ENCODE measurements at regions not wholly inside any gene's neighbourhood (a gene's known extent, or its start where the extent isn't known, plus 50 kb on each side); places are given as distances from the start of the nearest gene placed in this dataset.
"Not testable (repeated sequence)": the region's sequence is repeated elsewhere in the genome, so short reads cannot be mapped to it uniquely, and the experiment has no call there.

DNA sequence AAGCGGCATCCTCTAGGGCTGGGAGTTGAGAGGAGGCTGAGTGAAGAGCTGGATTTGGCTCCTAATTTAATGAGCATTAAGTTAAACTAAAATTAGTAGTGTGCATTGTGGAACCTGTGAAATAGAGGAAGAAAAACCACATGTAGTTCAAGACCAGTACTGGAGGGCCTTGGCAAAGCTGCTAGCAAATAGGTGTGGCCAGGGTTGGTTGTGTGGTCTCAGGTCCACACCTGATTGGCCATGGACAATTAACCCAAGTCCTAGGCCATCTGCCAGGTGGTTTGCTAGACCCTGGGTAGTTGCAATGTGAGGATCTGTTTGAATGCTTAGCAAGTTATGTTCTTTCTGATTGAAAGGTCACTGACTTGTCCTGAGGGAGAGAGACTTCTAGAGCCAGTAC is 275.5 kb downstream of the PDCD6IP start:
- intact Hi-C loops (cut with micrococcal nuclease): no loop called here
- no peaks in the 10 kb centered on the region for H3K4me1 Mint-ChIP-seq (ENCODE audit: insufficient read depth, unreplicated experiment)
- no TSS peak for BruUV-seq (replicated peaks)
- TF ChIP-seq, protein P1, sequence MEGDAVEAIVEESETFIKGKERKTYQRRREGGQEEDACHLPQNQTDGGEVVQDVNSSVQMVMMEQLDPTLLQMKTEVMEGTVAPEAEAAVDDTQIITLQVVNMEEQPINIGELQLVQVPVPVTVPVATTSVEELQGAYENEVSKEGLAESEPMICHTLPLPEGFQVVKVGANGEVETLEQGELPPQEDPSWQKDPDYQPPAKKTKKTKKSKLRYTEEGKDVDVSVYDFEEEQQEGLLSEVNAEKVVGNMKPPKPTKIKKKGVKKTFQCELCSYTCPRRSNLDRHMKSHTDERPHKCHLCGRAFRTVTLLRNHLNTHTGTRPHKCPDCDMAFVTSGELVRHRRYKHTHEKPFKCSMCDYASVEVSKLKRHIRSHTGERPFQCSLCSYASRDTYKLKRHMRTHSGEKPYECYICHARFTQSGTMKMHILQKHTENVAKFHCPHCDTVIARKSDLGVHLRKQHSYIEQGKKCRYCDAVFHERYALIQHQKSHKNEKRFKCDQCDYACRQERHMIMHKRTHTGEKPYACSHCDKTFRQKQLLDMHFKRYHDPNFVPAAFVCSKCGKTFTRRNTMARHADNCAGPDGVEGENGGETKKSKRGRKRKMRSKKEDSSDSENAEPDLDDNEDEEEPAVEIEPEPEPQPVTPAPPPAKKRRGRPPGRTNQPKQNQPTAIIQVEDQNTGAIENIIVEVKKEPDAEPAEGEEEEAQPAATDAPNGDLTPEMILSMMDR (IDR thresholded peaks at IDR 0.05; ENCODE audit: unreplicated experiment): no peak
- no peaks in the 10 kb centered on the region for H3K9me3 Mint-ChIP-seq (ENCODE audit: unreplicated experiment)
- ChIA-PET POLR2A (no interaction called here), CTCF (no interaction called here)
- no peak overlapping the region for H3K4me3 Mint-ChIP-seq (ENCODE audit: unreplicated experiment)
- no peak overlapping the region for H3K27ac Mint-ChIP-seq (ENCODE audit: low read depth, unreplicated experiment)
- no peak for DNase-seq (ENCODE audit: unreplicated experiment)
- no peaks in the 10 kb centered on the region for H3K36me3 Mint-ChIP-seq (ENCODE audit: insufficient read depth, unreplicated experiment)
- peaks cover 19% of the 10 kb centered on the region for H3K27me3 Mint-ChIP-seq (ENCODE audit: insufficient read depth, unreplicated experiment)

DNA sequence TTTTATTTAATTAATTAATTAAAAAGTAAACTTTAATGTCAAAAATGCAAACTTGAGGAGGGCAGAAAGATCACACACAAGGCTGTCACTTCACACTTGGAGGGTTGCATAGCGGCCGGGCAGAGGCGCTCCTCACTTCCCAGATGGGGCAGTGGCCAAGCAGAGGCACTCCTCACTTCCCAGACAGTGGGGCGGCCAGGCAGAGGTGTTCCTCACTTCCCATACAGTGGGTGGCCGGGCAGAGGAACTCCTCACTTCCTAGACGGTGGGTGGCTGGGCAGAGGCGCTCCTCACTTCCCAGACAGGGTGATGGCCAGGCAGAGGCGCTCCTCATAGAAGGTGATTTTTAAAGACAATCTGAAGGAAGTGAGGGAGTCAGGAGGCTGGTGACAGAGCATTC is 277.5 kb downstream of the PDCD6IP start:
- POLR2A ChIA-PET: no interaction called here
- CTCF ChIA-PET: no interaction called here
- no TSS peak for BruUV-seq (replicated peaks)
- TF ChIP-seq, protein P1 (IDR thresholded peaks at IDR 0.05; ENCODE audit: unreplicated experiment): no peak
- intact Hi-C loops (cut with micrococcal nuclease): no loop called here
- no peak for DNase-seq (ENCODE audit: unreplicated experiment)
- H3K36me3 Mint-ChIP-seq (ENCODE audit: insufficient read depth, unreplicated experiment): no peaks in the 10 kb centered on the region
- peaks cover 19% of the 10 kb centered on the region for H3K27me3 Mint-ChIP-seq (ENCODE audit: insufficient read depth, unreplicated experiment)
- no peak overlapping the region for H3K4me3 Mint-ChIP-seq (ENCODE audit: unreplicated experiment)
- H3K27ac Mint-ChIP-seq (ENCODE audit: low read depth, unreplicated experiment): no peak overlapping the region
- H3K4me1 Mint-ChIP-seq (ENCODE audit: insufficient read depth, unreplicated experiment): no peaks in the 10 kb centered on the region
- H3K9me3 Mint-ChIP-seq (ENCODE audit: unreplicated experiment): no peaks in the 10 kb centered on the region

DNA sequence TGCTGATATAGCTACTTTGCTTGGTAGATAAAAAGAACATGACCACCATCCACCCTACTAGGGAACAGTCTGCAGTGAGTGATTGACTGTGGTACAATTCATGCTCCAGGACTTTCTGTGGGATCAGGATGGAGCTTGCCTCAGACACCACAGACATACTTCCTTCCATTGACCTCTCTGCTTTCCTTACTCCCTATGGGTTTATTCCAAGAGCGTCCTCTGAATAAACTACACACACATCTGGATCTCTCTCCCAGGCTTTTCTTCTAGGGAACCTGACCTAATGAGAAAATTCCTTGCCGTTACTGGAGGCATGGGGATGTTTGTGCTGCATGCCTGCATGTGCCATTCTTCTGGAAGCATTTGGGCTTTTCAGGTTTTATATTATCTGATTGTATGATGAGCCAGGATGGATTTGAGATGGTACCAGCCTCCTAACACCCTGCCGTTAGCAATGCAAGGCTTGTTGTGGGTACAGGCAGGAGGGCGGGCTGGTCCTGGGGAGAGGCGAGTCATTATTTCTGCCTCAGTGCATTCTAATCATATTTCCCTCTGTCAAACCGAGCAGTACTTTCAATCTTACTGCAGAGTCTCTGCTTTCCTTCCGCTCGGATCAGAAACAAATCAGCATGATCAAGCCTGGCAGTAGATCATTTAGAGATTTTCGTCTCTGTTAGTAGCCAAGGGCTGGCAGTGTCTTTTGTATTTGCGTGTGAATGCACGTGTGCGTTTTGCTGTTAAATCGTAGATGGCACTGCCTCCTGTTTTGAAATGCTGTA is 279.2 kb downstream of the PDCD6IP start:
- no peak overlapping the region for H3K4me3 Mint-ChIP-seq (ENCODE audit: unreplicated experiment)
- H3K27me3 Mint-ChIP-seq (ENCODE audit: insufficient read depth, unreplicated experiment): peaks cover 19% of the 10 kb centered on the region
- no peaks in the 10 kb centered on the region for H3K9me3 Mint-ChIP-seq (ENCODE audit: unreplicated experiment)
- H3K4me1 Mint-ChIP-seq (ENCODE audit: insufficient read depth, unreplicated experiment): no peaks in the 10 kb centered on the region
- DNase-seq (ENCODE audit: unreplicated experiment): no peak
- POLR2A ChIA-PET: no interaction called here
- intact Hi-C loops (cut with micrococcal nuclease): no loop called here
- no TSS peak for BruUV-seq (replicated peaks)
- CTCF ChIA-PET: interaction anchor here (1.0 kb wide), 1 partner anchor 606 kb away, joined by 4 read pairs; no protein-coding TSS in a partner anchor
- H3K36me3 Mint-ChIP-seq (ENCODE audit: insufficient read depth, unreplicated experiment): no peaks in the 10 kb centered on the region
- TF ChIP-seq, protein P1 (IDR thresholded peaks at IDR 0.05; ENCODE audit: unreplicated experiment): no peak
- H3K27ac Mint-ChIP-seq (ENCODE audit: low read depth, unreplicated experiment): no peak overlapping the region

DNA sequence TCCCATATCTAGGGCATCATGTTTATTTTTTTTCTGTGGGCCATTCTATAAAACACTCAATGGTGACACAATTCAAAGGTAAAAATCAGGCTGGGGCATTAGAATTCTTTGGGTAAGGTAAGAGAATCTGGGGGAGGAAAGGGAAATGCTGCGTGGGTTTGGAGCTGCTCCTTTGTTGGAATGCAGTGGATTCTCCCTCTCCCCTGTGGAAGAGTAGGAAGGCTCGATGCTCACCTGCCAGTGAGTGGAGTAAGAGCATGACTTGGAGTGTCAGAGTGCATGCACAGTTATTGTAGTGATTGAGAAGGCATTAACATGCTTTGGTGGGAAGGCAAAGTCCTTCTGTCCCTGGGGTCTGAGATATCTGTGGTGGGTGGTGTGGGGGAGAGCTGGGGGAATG is 280.0 kb downstream of the PDCD6IP start:
- TF ChIP-seq, protein P1 (IDR thresholded peaks at IDR 0.05; ENCODE audit: unreplicated experiment): no peak
- ChIA-PET POLR2A (no interaction called here), CTCF (interaction anchor here (1.0 kb wide), 1 partner anchor 605 kb away, joined by 4 read pairs; no protein-coding TSS in a partner anchor)
- Mint-ChIP-seq H3K27me3 (ENCODE audit: insufficient read depth, unreplicated experiment) (peaks cover 19% of the 10 kb centered on the region), H3K4me1 (ENCODE audit: insufficient read depth, unreplicated experiment) (no peaks in the 10 kb centered on the region), H3K9me3 (ENCODE audit: unreplicated experiment) (no peaks in the 10 kb centered on the region), H3K4me3 (ENCODE audit: unreplicated experiment) (no peak overlapping the region), H3K36me3 (ENCODE audit: insufficient read depth, unreplicated experiment) (no peaks in the 10 kb centered on the region), H3K27ac (ENCODE audit: low read depth, unreplicated experiment) (no peak overlapping the region)
- no TSS peak for BruUV-seq (replicated peaks)
- no peak for DNase-seq (ENCODE audit: unreplicated experiment)
- intact Hi-C loops (cut with micrococcal nuclease): no loop called here

DNA sequence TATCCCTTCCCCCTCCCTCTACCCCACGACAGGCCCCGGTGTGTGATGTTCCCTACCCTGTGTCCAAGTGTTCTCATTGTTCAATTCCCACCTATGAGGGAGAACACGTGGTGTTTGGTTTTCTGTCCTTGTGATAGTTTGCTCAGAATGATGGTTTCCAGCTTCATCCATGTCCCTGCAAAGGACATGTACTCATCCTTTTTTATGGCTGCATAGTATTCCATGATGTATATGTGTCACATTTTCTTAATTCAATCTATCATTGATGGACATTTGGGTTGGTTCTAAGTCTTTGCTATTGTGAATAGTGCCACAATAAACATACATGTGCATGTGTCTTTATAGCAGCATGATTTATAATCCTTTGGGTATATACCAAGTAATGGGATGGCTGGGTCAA is 281.4 kb downstream of the PDCD6IP start:
- CTCF ChIA-PET; DNase-seq (ENCODE audit: unreplicated experiment); H3K27ac Mint-ChIP-seq (ENCODE audit: low read depth, unreplicated experiment); H3K9me3 Mint-ChIP-seq (ENCODE audit: unreplicated experiment); H3K4me3 Mint-ChIP-seq (ENCODE audit: unreplicated experiment); intact Hi-C loops (cut with micrococcal nuclease); POLR2A ChIA-PET; BruUV-seq (replicated peaks); H3K36me3 Mint-ChIP-seq (ENCODE audit: insufficient read depth, unreplicated experiment); H3K4me1 Mint-ChIP-seq (ENCODE audit: insufficient read depth, unreplicated experiment): not testable (repeated sequence)
- H3K27me3 Mint-ChIP-seq (ENCODE audit: insufficient read depth, unreplicated experiment): peaks cover 32% of the 10 kb centered on the region

DNA sequence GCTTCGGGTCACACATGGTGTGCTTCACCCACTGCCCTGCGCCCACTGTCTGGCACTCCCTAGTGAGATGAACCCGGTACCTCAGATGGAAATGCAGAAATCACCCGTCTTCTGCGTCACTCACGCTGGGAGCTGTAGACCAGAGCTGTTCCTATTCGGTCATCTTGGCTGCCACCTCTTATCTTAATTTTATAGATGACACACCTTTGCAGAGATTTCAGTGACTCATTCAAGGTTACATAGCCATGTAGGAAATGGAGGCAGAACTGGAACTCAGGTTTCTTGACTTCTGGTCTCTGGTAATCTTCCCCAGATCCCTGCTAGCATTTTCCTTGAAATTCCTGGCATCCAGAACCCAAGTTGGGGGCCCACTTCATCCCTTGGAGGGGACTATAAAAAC is 291.9 kb downstream of the PDCD6IP start:
- POLR2A ChIA-PET; H3K27me3 Mint-ChIP-seq (ENCODE audit: insufficient read depth, unreplicated experiment); H3K27ac Mint-ChIP-seq (ENCODE audit: low read depth, unreplicated experiment); H3K9me3 Mint-ChIP-seq (ENCODE audit: unreplicated experiment); intact Hi-C loops (cut with micrococcal nuclease); DNase-seq (ENCODE audit: unreplicated experiment); BruUV-seq (replicated peaks); H3K36me3 Mint-ChIP-seq (ENCODE audit: insufficient read depth, unreplicated experiment); H3K4me1 Mint-ChIP-seq (ENCODE audit: insufficient read depth, unreplicated experiment); H3K4me3 Mint-ChIP-seq (ENCODE audit: unreplicated experiment): not testable (repeated sequence)
- CTCF ChIA-PET: interaction anchor here (0.5 kb wide), 1 partner anchor 54 kb away, joined by 3 read pairs; no protein-coding TSS in a partner anchor
